GM19372 (cell line): ENCODE measurements at regions not wholly inside any gene's neighbourhood (a gene's known extent, or its start where the extent isn't known, plus 50 kb on each side); places are given as distances from the start of the nearest gene placed in this dataset.

Experiments
- ATAC-seq: cut with Tn5 transposase; IDR thresholded peaks from one replicate; pipeline ENCODE4 v1.9.1; 2021; ENCODE audit warnings: mild to moderate bottlenecking, low read depth, moderate library complexity; ENCODE audit not compliant: unreplicated experiment

GRCh38 chr15:62717496-62717895 is 325.1 kb upstream of the TPM1 start:
- ATAC-seq: no peak

- no peak for ATAC-seq
Measured at GRCh38 chr15:62719316-62719715, 323.2 kb upstream of the TPM1 start.

DNA sequence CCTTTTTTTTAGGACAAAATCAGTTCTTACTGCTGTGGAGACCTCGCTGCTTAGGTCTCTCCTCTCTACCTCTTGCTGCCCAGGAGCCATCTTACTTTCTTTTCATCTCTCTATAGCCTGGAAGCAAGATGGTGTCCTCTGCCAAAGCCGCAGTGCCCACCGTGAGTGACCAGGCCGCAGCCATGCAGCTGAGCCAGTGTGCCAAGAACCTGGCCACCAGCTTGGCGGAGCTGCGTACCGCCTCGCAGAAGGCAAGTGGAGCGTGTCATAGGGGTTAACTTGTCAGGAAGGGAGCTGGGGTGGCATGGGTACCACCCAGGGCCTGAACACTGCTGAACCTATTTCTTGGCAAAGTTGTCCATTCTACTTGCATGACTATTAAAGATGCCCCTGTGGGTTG is 320.3 kb upstream of the TPM1 start:
- no peak for ATAC-seq

DNA sequence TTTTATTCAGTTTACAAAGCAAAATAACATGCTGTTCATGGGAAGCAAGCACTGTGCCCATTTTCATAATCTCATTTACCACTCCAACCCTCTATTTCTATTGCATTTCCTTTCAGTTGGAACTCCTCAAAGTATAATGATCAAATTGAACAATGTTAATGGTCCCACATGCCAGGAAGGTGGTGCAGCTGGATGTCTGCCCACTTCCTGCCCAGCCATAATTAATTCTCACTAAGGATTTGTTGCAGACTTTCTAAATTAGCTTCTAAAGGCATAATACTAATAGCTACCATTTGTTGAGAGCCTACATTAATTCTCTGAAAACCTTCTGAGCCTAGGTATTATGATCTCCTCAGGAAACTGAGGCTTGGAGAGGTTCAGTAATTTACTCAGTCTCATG is 316.1 kb upstream of the TPM1 start:
- no peak for ATAC-seq

GRCh38 chr15:62727501-62727900 is 315.0 kb upstream of the TPM1 start:
- no peak for ATAC-seq

GRCh38 chr15:62730825-62731224 is 311.7 kb upstream of the TPM1 start:
- ATAC-seq: no peak

DNA sequence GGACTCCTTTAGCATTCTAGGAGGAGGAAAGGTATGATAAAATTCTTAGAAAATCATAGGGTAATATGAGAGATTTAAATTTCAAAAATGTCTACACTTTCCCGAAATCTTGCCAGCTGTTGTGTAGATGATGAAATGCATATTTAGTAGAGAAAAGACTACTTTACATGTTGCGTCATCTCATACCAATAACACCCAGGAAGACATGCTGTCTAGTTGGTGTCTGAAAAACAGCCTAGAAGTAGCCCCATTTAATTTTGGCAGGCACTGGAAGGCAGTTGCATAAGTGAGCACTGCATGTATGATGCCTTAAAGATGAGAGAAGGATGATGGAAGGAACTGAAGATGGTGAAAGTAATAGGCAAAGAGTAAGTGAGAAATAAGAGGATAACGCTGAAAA is 310.5 kb upstream of the TPM1 start:
- ATAC-seq: no peak

GRCh38 chr15:62734706-62735105 is 307.8 kb upstream of the TPM1 start:
- no peak for ATAC-seq

GRCh38 chr15:62736756-62737155 is 305.8 kb upstream of the TPM1 start:
- ATAC-seq: no peak

DNA sequence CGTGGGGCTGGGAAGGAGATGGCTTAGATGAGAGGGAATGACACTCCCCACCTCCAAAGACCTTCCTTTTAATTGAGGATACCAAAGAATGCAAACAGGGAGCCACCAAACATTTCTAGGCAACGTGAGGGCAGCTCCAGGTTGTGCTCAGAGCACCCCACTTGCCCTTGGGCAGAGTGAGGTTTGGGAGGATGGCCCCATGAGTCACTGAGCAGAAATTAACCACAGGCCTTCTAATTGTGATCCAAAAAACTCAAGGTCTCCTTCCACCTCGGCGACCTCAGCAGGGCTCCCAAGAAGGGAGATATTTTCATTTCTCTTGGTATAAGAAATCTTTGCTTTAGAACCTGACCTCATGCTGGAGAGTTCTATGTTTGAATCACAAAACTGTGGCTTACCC is 305.0 kb upstream of the TPM1 start:
- no peak for ATAC-seq

- no peak for ATAC-seq
Measured at GRCh38 chr15:62739082-62739481, 303.5 kb upstream of the TPM1 start.

DNA sequence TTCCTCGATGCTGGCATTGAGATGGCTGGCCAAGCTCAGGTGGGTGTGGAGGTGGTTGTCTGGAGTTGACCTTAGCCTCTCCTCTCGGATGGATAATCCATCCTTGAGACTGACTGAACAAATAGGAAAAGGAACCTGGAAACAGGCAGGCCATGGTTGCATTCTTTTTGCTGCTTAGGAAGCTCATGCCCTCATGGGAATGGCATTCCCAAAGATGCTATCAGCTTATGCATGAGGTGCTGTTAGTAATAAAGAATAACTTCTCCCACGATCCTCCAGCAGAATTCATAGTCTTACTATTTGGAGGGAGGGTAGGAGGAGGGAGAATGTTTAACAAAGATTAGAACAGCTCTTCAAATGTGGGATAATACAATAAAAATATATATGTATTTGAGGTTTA is 303.0 kb upstream of the TPM1 start:
- no peak for ATAC-seq

DNA sequence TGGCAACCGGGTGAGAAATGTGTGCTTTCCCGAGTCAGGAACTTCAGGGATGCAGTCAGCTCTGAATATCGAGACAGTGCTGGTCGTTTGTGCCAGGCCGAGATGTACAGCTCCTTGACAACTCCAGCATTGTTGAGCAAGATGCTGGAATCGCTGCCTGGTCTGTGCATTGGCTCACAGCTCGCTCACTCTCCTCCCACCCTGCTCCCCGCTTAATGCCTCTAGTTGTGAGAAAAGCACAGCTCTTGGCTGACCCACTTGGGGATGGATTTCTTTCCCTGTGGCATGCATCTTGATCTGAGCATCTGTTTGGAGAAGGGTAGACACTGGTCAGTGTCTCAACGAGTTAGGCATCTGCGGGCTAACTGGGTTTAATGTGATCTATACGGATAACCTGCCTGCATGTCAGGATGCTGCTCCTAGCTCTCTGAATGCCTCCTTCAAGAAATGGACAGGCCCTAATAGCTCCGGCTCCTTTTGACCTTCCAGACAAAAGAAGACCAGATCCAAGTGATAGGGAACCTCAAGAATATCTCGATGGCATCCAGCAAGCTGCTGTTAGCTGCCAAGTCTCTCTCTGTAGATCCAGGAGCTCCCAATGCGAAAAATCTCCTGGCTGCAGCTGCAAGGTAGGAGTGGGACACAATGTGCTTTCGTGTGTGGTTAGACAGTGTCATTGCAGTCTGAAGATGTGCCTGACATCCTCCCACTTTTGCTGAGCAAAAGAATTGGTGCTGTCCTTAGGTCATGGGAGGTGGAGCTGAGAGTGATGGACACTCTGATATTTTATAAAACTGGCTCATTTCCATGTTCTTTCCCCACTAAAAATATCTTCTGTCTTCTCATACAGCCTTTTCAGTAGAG is 302.2 kb upstream of the TPM1 start:
- ATAC-seq: no peak

DNA sequence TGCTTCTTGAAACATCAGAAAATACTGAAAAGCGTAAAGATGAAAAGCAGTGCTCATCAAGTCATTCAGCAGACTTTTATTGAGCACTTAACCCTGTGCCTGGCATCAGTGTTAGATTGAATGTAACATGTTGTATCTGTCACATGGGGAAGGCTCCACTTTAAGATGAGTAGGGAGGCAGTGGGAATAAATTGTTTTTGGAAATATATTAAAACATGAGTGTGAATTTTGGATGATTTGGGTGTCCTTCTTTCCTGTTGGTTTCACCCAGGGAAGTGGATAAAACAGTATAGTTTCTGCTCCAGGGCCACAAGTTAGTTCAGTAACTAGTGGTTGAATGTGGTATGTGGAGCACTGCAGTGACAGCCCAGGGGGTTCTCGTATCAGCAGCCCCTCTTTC is 301.4 kb upstream of the TPM1 start:
- ATAC-seq: no peak

DNA sequence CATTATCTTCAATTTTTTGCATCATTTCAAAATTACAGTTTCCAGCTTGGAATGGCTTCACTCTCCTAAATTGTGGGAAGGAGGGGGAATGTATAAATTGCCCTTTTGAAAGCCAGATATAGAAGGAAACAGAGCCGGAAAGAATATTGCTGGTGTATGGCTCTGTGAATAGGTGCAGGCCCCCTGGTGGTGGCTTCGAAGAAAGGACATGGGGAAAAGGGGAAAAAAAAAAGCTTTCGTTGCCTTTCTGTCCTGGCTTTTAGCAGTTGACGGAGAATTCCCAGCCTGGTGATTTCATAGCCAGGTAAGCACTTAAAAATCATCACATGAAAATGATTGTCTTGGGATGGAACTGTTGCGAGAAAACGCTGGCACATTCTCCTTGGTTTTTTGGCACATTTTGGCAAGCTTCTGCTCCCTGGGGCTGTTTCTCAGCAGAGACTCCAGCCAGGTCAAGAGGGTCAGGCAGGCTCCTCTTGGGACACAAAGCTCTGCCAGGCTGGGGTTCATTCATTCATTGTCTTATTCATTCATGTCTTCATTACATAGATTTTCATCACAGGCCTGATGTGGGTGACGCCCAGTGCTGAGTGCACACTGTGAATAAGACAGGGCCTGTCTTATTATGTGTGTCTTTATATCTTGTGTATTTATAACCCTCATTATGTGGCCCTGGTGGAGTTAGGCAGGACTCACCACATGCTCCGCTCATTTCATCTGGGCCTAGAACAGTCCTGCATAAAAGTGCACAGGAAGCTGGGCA is 300.0 kb upstream of the TPM1 start:
- no peak for ATAC-seq

GRCh38 chr15:62745621-62746225 is 296.8 kb upstream of the TPM1 start:
- ATAC-seq: no peak

- ATAC-seq: no peak
Measured at GRCh38 chr15:62748196-62748595, 294.4 kb upstream of the TPM1 start.

DNA sequence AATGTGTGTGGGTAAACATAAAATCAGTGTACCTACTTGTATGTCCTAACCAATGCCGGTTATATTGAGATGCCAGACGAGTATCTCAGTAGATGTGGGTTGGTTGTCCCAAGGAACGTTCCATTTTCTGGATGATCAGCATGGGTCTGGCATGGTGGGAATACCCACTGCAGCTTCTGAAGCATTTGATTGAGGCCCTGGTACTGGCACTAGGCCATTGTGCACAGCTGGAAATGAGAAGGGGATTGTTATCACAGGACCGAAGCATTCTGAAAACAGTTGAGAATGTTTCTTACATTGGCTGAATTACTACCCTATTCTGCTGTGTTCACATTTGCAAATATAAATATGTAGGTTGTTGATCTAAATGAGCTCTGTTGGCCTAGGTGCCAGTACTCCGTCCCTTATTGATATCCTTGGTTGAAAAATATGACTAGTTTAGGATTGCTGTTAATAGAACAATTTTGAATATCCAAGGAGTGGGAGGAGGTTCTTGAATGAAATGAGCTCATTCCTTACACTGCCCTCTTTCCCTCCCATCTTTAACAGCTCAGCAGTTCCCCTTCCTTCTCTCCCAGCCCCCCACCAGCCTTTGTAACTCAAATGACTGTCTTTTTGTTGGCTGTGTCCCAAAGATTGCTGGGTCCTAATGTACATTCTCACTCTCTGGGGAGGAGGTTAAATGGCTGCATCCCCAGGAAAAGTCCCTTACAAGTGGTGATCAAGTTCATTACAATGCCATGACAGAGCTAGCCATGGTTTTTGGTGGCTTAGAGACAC is 293.3 kb upstream of the TPM1 start:
- no peak for ATAC-seq

- ATAC-seq: no peak
Measured at GRCh38 chr15:62750471-62750870, 292.1 kb upstream of the TPM1 start.

DNA sequence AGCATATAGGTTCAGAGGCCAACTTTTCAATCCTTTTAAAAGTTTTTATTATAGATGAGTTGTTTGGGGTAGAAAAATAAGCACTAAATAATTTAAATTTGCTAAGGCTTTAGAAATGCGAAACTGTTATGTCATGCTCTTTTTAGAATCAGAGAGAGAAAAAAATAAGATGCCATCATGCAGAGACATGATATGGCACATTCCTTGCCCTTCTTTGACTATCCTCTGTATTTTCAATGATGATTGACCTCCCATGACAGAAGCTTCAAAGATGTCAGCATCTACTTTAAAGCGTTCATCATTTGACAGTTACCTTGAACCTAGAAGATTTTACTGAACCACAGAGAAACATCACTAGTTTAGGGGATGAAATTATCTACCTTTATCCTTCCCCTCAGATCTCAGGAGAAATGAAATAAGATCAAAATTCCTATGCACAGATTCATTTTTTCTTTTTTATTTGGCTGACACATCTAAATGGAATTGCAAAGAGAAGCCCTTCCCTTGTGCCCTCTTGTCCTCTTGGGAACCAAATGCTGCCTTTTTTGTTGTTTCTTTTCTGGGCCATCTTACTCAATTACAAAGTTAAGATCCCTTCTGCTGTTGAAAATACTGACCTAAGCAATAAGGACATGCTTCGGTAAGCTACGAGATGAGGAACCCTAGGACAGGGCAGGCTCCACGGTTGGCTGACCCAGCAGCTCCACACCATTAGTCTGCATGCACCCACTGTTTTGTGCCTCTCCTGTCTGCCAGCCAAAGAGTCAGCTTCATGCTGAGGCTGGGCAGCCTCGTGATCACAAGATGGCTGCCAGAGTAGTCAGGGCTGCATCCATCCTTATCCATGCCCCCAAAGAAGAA is 289.7 kb upstream of the TPM1 start:
- ATAC-seq: no peak
